Stimulated activated CD4-positive, alpha-beta T cell treated with anti-CD3 and anti-CD28 coated beads, TNF-alpha, amount 100 ng/mL, for 1 hour (primary cell): ENCODE measurements at regions not wholly inside any gene's neighbourhood (a gene's known extent, or its start where the extent isn't known, plus 50 kb on each side); places are given as distances from the start of the nearest gene placed in this dataset.
"Not testable (repeated sequence)": the region's sequence is repeated elsewhere in the genome, so short reads cannot be mapped to it uniquely, and the experiment has no call there.

Source experiments
- DNase-seq, 3 donors: peaks; one replicate each; pipeline ENCODE4 v3.0.0-alpha.2; 2020; ENCODE audit warnings: low read depth in 3 of 3, low spot score in 1 of 3

GRCh38 chr4:150021483-150021882 is 56.8 kb upstream of the DCLK2 start:
- DNase-seq = no peak

DNA sequence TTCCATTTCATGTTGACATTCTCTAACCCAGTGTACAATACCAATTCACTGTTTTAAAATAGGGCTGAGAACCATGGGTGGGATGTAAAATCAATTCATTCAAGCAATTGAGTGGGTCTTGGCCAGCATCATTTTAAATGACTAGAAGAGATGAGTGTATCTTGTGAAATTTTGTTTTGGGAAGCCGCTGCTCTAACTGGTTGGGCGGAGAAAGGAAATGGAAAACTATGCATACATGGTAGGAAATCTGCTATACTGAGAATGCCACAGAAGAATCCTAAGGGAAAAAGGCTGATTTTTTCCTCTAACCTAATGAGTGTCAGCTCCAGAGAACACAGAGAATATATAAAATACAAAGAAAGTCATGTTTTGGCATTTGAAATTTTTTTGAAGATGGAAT is 54.8 kb upstream of the DCLK2 start:
- DNase-seq = no peak

DNA sequence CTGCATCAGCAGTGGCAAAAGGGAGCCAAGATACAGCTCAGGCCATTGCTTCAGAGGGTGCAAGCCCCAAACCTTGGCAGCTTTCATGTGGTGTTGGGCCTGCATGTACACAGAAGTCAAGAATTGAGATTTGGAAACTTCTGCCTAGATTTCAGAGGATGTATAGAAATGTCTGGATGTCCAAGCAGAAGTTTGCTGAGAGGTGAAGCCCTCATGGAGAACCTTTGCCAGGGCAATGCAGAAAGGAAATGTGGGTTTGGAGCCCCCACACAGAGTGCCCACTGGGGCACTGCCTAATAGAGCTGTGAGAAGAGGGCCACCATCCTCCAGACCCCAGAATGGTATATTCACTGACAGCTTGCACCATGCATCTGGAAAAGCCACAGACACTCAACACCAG is 51.3 kb upstream of the DCLK2 start:
- not testable (repeated sequence) for DNase-seq
